GM23338 (cell line): ENCODE measurements at regions not wholly inside any gene's neighbourhood (a gene's known extent, or its start where the extent isn't known, plus 50 kb on each side); places are given as distances from the start of the nearest gene placed in this dataset.

ENCODE experiments used
- ATAC-seq: fragments of 200-7000 bp; cut with Tn5 transposase; 3 replicates; pipeline ENCODE4 v1.9.1; 2020
- DNase-seq: peaks from one replicate; pipeline ENCODE4 v3.0.0-alpha.2; 2015; ENCODE audit warnings: low spot score
- H2AFZ ChIP-seq: fragments of 200-600 bp; sonication (generic); 2 replicates; pipeline ENCODE4 v1.8.0; 2016; ENCODE audit warnings: antibody characterized with exemption, mild to moderate bottlenecking, moderate library complexity
- H3F3A ChIP-seq: fragments of 200-600 bp; sonication (generic); replicated peaks from 2 replicates; pipeline ENCODE4 v1.8.0; 2017; ENCODE audit warnings: antibody characterized with exemption, mixed run types, low read depth
- H3K27ac ChIP-seq: fragments of 200-600 bp; sonication (generic); 2 replicates; pipeline ENCODE4 v1.6.1; 2016; ENCODE audit warnings: low read depth
- H3K27me3 ChIP-seq: fragments of 200-600 bp; sonication (generic); 2 replicates; pipeline ENCODE4 v1.8.0; 2016; ENCODE audit warnings: mild to moderate bottlenecking, mixed run types, moderate library complexity; ENCODE audit not compliant: insufficient read depth
- H3K36me3 ChIP-seq: fragments of 200-600 bp; sonication (generic); 2 replicates; pipeline ENCODE4 v1.8.0; 2016; ENCODE audit warnings: mild to moderate bottlenecking; ENCODE audit not compliant: insufficient read depth
- H3K4me1 ChIP-seq: fragments of 200-600 bp; sonication (generic); 2 replicates; pipeline ENCODE4 v1.8.0; 2016; ENCODE audit warnings: mild to moderate bottlenecking, moderate library complexity; ENCODE audit not compliant: insufficient read depth
- H3K4me2 ChIP-seq: fragments of 200-600 bp; sonication (generic); 2 replicates; pipeline ENCODE4 v1.7.1; 2017; ENCODE audit warnings: mixed run types
- H3K4me3 ChIP-seq: fragments of 200-600 bp; sonication (generic); 2 replicates; pipeline ENCODE4 v1.6.1; 2016; ENCODE audit warnings: mixed run types
- H3K79me2 ChIP-seq: fragments of 200-600 bp; sonication (generic); replicated peaks from 2 replicates; pipeline ENCODE4 v1.8.0; 2017; ENCODE audit warnings: mild to moderate bottlenecking; ENCODE audit not compliant: insufficient read depth
- H3K9me2 ChIP-seq: fragments of 200-600 bp; sonication (generic); 2 replicates; pipeline ENCODE4 v1.8.0; 2017; ENCODE audit not compliant: insufficient read depth
- H4K20me1 ChIP-seq: fragments of 200-600 bp; sonication (generic); replicated peaks from 2 replicates; pipeline ENCODE4 v1.8.0; 2017; ENCODE audit warnings: mild to moderate bottlenecking; ENCODE audit not compliant: insufficient read depth
- H3K27ac Mint-ChIP-seq: 2 replicates; pipeline ENCODE4 v1.8.0; 2020; ENCODE audit warnings: inconsistent platforms, mild to moderate bottlenecking, moderate library complexity, mixed read lengths
- H3K27me3 Mint-ChIP-seq: 3 replicates; pipeline ENCODE4 v1.8.0; 2022; ENCODE audit warnings: low read depth, mild to moderate bottlenecking, moderate library complexity, mixed read lengths, inconsistent platforms; ENCODE audit not compliant: insufficient read depth, poor library complexity
- H3K36me3 Mint-ChIP-seq: 3 replicates; pipeline ENCODE4 v1.8.0; 2021; ENCODE audit warnings: low read depth, mild to moderate bottlenecking, inconsistent platforms, moderate library complexity, mixed read lengths
- H3K4me1 Mint-ChIP-seq: 3 replicates; pipeline ENCODE4 v1.8.0; 2020; ENCODE audit warnings: mild to moderate bottlenecking, inconsistent platforms, mixed read lengths
- H3K4me3 Mint-ChIP-seq: 3 replicates; pipeline ENCODE4 v1.8.0; 2021; ENCODE audit warnings: moderate library complexity, mild to moderate bottlenecking, inconsistent platforms, mixed read lengths
- H3K9me3 Mint-ChIP-seq: 3 replicates; pipeline ENCODE4 v1.8.0; 2020; ENCODE audit warnings: moderate library complexity, mild to moderate bottlenecking, inconsistent platforms, mixed read lengths
- JUNB ChIP-seq: IDR thresholded peaks from one replicate; pipeline ENCODE4 v1.6.1; 2016; ENCODE audit warnings: antibody characterized with exemption; ENCODE audit not compliant: unreplicated experiment
- POLR2AphosphoS5 ChIP-seq: IDR thresholded peaks from 2 replicates; pipeline ENCODE4 v1.6.1; 2016; ENCODE audit warnings: antibody characterized with exemption, low read depth
- STAT1 ChIP-seq: IDR thresholded peaks from one replicate; pipeline ENCODE4 v1.6.1; 2016; ENCODE audit warnings: antibody characterized with exemption; ENCODE audit not compliant: unreplicated experiment
- ZNF331 ChIP-seq: fragments of 250-450 bp; sonication (Bioruptor Pico); IDR thresholded peaks from 2 replicates; pipeline ENCODE4 v1.5.0; 2020; ENCODE audit warnings: low read depth, mild to moderate bottlenecking, moderate library complexity
- TF ChIP-seq, protein P1 (sequence below): fragments of 250-450 bp; sonication (Bioruptor Pico); IDR thresholded peaks from 2 replicates; pipeline ENCODE4 v1.5.0; 2020; ENCODE audit warnings: mild to moderate bottlenecking, moderate library complexity
- TF ChIP-seq, protein P2 (sequence below), 2 experiments: fragments of 200-600 bp in 1 of 2; sonication (generic) in 1 of 2; conservative IDR thresholded peaks; 2 replicates each; pipeline versions ENCODE4 v1.5.1 to v1.6.1; 2016 to 2017; ENCODE audit warnings: antibody characterized with exemption in 2 of 2, low read depth in 2 of 2, mild to moderate bottlenecking in 2 of 2, moderate library complexity in 1 of 2
- TF ChIP-seq, protein P3 (sequence below): IDR thresholded peaks from one replicate; pipeline ENCODE4 v1.6.1; 2018; ENCODE audit warnings: antibody characterized with exemption; ENCODE audit not compliant: unreplicated experiment
- TF ChIP-seq, protein P4 (sequence below): IDR thresholded peaks from 2 replicates; pipeline ENCODE4 v1.6.1; 2016; ENCODE audit warnings: antibody characterized with exemption

DNA sequence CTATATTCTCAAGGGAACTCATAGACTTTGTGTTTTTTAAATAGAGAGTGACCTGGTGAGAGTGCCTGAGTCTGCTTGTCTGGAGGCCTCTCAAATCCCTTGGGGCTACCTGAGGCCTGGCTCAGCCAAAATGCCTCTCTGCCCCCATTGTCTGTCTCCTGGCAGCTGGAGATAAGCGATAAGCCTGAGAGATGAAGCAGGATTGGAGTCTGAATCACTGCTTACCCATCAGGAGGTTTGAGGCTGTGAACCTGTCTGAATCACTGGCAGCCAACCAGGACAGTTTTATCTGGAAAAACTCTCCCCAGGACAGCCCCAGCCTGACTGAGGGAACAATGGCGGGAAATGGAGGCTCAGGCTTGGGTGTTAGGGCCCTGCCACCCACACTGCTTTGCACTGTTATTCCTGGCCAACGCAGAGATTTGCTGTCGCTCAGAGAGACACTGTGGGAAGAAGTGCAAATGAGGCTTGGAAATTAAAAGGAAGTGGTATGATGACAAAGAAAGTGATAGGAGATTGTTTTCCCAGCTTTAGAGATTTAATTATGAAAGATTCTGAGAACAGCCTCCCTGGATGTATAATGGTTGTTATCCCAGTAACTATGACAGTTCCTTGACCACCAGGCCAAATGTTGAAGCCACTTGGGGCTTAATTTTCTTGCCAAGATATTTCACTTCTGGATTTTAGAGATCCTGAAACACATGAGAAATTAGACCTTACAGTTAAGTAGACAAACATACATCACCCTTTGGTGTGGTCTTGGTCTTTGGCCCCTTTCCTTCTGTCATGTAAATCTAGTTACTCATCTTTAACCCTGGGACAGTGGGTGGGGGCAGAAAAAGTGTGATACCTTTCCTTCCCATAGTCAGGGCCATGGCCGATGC is 102.1 kb downstream of the RASSF10 start:
- Histone ChIP-seq H3K79me2 (no peaks in the 10 kb centered on the region), H3K4me3 (no peak overlapping the region), H3K36me3 (no peaks in the 10 kb centered on the region), H3K4me2 (no peak overlapping the region), H4K20me1 (no peaks in the 10 kb centered on the region), H3K27me3 (no peaks in the 10 kb centered on the region), H2AFZ (peak overlapping the region; percentile 89), H3K27ac (no peak overlapping the region), H3K4me1 (peaks cover 4% of the 10 kb centered on the region), H3F3A (no peaks in the 10 kb centered on the region), H3K9me2 (peaks cover 12% of the 10 kb centered on the region; the same call in 1 of the 2 replicates)
- peaks cover 15% of the 10 kb centered on the region; the same call in 2 of the 3 replicates for H3K4me1 Mint-ChIP-seq
- peaks cover 3% of the 10 kb centered on the region; the same call in 1 of the 3 replicates for H3K36me3 Mint-ChIP-seq
- ATAC-seq (0 out of 3 replicates have a peak, but pooled peaks have one; percentile 24), DNase-seq (no peak)
- H3K9me3 Mint-ChIP-seq: peaks cover 11% of the 10 kb centered on the region; the same call in 2 of the 3 replicates
- TF ChIP-seq, protein P1, sequence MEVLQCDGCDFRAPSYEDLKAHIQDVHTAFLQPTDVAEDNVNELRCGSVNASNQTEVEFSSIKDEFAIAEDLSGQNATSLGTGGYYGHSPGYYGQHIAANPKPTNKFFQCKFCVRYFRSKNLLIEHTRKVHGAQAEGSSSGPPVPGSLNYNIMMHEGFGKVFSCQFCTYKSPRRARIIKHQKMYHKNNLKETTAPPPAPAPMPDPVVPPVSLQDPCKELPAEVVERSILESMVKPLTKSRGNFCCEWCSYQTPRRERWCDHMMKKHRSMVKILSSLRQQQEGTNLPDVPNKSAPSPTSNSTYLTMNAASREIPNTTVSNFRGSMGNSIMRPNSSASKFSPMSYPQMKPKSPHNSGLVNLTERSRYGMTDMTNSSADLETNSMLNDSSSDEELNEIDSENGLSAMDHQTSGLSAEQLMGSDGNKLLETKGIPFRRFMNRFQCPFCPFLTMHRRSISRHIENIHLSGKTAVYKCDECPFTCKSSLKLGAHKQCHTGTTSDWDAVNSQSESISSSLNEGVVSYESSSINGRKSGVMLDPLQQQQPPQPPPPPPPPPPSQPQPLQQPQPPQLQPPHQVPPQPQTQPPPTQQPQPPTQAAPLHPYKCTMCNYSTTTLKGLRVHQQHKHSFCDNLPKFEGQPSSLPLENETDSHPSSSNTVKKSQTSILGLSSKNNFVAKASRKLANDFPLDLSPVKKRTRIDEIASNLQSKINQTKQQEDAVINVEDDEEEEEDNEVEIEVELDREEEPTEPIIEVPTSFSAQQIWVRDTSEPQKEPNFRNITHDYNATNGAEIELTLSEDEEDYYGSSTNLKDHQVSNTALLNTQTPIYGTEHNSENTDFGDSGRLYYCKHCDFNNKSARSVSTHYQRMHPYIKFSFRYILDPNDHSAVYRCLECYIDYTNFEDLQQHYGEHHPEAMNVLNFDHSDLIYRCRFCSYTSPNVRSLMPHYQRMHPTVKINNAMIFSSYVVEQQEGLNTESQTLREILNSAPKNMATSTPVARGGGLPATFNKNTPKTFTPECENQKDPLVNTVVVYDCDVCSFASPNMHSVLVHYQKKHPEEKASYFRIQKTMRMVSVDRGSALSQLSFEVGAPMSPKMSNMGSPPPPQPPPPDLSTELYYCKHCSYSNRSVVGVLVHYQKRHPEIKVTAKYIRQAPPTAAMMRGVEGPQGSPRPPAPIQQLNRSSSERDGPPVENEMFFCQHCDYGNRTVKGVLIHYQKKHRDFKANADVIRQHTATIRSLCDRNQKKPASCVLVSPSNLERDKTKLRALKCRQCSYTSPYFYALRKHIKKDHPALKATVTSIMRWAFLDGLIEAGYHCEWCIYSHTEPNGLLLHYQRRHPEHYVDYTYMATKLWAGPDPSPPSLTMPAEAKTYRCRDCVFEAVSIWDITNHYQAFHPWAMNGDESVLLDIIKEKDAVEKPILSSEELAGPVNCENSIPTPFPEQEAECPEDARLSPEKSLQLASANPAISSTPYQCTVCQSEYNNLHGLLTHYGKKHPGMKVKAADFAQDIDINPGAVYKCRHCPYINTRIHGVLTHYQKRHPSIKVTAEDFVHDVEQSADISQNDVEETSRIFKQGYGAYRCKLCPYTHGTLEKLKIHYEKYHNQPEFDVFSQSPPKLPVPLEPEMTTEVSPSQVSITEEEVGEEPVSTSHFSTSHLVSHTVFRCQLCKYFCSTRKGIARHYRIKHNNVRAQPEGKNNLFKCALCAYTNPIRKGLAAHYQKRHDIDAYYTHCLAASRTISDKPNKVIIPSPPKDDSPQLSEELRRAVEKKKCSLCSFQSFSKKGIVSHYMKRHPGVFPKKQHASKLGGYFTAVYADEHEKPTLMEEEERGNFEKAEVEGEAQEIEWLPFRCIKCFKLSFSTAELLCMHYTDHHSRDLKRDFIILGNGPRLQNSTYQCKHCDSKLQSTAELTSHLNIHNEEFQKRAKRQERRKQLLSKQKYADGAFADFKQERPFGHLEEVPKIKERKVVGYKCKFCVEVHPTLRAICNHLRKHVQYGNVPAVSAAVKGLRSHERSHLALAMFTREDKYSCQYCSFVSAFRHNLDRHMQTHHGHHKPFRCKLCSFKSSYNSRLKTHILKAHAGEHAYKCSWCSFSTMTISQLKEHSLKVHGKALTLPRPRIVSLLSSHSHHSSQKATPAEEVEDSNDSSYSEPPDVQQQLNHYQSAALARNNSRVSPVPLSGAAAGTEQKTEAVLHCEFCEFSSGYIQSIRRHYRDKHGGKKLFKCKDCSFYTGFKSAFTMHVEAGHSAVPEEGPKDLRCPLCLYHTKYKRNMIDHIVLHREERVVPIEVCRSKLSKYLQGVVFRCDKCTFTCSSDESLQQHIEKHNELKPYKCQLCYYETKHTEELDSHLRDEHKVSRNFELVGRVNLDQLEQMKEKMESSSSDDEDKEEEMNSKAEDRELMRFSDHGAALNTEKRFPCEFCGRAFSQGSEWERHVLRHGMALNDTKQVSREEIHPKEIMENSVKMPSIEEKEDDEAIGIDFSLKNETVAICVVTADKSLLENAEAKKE (CRISPR knock-in tag): no peak
- TF ChIP-seq, protein P2, sequence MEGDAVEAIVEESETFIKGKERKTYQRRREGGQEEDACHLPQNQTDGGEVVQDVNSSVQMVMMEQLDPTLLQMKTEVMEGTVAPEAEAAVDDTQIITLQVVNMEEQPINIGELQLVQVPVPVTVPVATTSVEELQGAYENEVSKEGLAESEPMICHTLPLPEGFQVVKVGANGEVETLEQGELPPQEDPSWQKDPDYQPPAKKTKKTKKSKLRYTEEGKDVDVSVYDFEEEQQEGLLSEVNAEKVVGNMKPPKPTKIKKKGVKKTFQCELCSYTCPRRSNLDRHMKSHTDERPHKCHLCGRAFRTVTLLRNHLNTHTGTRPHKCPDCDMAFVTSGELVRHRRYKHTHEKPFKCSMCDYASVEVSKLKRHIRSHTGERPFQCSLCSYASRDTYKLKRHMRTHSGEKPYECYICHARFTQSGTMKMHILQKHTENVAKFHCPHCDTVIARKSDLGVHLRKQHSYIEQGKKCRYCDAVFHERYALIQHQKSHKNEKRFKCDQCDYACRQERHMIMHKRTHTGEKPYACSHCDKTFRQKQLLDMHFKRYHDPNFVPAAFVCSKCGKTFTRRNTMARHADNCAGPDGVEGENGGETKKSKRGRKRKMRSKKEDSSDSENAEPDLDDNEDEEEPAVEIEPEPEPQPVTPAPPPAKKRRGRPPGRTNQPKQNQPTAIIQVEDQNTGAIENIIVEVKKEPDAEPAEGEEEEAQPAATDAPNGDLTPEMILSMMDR (conservative IDR thresholded peaks at IDR 0.05; ENCODE audit: low read depth in 2 of 2): no peak
- TF ChIP-seq POLR2AphosphoS5 (no peak), ZNF331 (CRISPR knock-in tag) (no peak), JUNB (no peak), STAT1 (no peak)
- TF ChIP-seq, protein P3, sequence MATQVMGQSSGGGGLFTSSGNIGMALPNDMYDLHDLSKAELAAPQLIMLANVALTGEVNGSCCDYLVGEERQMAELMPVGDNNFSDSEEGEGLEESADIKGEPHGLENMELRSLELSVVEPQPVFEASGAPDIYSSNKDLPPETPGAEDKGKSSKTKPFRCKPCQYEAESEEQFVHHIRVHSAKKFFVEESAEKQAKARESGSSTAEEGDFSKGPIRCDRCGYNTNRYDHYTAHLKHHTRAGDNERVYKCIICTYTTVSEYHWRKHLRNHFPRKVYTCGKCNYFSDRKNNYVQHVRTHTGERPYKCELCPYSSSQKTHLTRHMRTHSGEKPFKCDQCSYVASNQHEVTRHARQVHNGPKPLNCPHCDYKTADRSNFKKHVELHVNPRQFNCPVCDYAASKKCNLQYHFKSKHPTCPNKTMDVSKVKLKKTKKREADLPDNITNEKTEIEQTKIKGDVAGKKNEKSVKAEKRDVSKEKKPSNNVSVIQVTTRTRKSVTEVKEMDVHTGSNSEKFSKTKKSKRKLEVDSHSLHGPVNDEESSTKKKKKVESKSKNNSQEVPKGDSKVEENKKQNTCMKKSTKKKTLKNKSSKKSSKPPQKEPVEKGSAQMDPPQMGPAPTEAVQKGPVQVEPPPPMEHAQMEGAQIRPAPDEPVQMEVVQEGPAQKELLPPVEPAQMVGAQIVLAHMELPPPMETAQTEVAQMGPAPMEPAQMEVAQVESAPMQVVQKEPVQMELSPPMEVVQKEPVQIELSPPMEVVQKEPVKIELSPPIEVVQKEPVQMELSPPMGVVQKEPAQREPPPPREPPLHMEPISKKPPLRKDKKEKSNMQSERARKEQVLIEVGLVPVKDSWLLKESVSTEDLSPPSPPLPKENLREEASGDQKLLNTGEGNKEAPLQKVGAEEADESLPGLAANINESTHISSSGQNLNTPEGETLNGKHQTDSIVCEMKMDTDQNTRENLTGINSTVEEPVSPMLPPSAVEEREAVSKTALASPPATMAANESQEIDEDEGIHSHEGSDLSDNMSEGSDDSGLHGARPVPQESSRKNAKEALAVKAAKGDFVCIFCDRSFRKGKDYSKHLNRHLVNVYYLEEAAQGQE: no peak
- TF ChIP-seq, protein P4, sequence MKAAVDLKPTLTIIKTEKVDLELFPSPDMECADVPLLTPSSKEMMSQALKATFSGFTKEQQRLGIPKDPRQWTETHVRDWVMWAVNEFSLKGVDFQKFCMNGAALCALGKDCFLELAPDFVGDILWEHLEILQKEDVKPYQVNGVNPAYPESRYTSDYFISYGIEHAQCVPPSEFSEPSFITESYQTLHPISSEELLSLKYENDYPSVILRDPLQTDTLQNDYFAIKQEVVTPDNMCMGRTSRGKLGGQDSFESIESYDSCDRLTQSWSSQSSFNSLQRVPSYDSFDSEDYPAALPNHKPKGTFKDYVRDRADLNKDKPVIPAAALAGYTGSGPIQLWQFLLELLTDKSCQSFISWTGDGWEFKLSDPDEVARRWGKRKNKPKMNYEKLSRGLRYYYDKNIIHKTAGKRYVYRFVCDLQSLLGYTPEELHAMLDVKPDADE: no peak
- H3K27ac Mint-ChIP-seq: 0 out of 2 replicates have a peak overlapping the region, but pooled peaks have one; percentile 23
- no peak overlapping the region for H3K4me3 Mint-ChIP-seq
- H3K27me3 Mint-ChIP-seq: no peaks in the 10 kb centered on the region
